ENCODE measurements at regions not wholly inside any gene's neighbourhood (a gene's known extent, or its start where the extent isn't known, plus 50 kb on each side); places are given as distances from the start of the nearest gene placed in this dataset.

- TF ChIP-seq CTCF (IDR thresholded peaks at IDR 0.05; ENCODE audit: extremely low read depth, missing control alignments): no peak
- DNase-seq (ENCODE audit: low spot score): no peak
These were observed 638.4 kb downstream of the ACTR3B start for GRCh38 chr7:153397906-153398305.

- DNase-seq (ENCODE audit: low spot score): no peak
These were observed 638.8 kb downstream of the ACTR3B start for GRCh38 chr7:153398370-153398769.

GRCh38 chr7:153398789-153399553 lies 639.4 kb downstream of the ACTR3B start:
- TF ChIP-seq CTCF (IDR thresholded peaks at IDR 0.05; ENCODE audit: extremely low read depth, missing control alignments): no peak
- DNase-seq (ENCODE audit: low spot score): no peak

More at GRCh38 chr7:153398370-153398769, 638.8 kb downstream of the ACTR3B start:
- TF ChIP-seq CTCF (IDR thresholded peaks at IDR 0.05; ENCODE audit: extremely low read depth, missing control alignments): no peak

- DNase-seq (ENCODE audit: low spot score): no peak
- no peak for TF ChIP-seq CTCF (IDR thresholded peaks at IDR 0.05; ENCODE audit: extremely low read depth, missing control alignments)
These were observed 640.0 kb downstream of the ACTR3B start for GRCh38 chr7:153399554-153399940.

GRCh38 chr7:153400735-153401593 lies 641.4 kb downstream of the ACTR3B start:
- no peak for DNase-seq (ENCODE audit: low spot score)
- TF ChIP-seq CTCF (IDR thresholded peaks at IDR 0.05; ENCODE audit: extremely low read depth, missing control alignments): no peak

GRCh38 chr7:153401795-153402720 lies 642.5 kb downstream of the ACTR3B start:
- TF ChIP-seq CTCF (IDR thresholded peaks at IDR 0.05; ENCODE audit: extremely low read depth, missing control alignments): no peak
- no peak for DNase-seq (ENCODE audit: low spot score)

All from GM20000 (cell line).